Stomach (tissue), 8 donors: ENCODE measurements at regions not wholly inside any gene's neighbourhood (a gene's known extent, or its start where the extent isn't known, plus 50 kb on each side); places are given as distances from the start of the nearest gene placed in this dataset.

ENCODE experiments used
- DNase-seq, 2 donors: peaks; one replicate each; pipeline versions ENCODE4 v3.0.0 to v3.0.0-alpha.2; 2013 to 2019
- H3K27ac ChIP-seq, 5 donors: fragments of 200-600 bp in 4 of 5; sonication (generic) in 4 of 5; one replicate each; pipeline ENCODE4 v1.5.1; 2013 to 2019; ENCODE audit warnings: mild to moderate bottlenecking in 1 of 5, moderate library complexity in 1 of 5
- H3K27me3 ChIP-seq, 3 donors: fragments of 200-600 bp; sonication (generic); one replicate each; pipeline ENCODE4 v1.5.1; 2017 to 2019; ENCODE audit warnings: mixed run types in 1 of 3
- H3K36me3 ChIP-seq, 4 donors: fragments of 200-600 bp; sonication (generic); 1 replicate in 3 of 4; 2 replicates in 1 of 4; pipeline ENCODE4 v1.5.1; 2016 to 2019
- H3K4me1 ChIP-seq, 4 donors: fragments of 200-600 bp; sonication (generic); one replicate each; pipeline ENCODE4 v1.5.1; 2016 to 2019
- H3K4me3 ChIP-seq, 4 donors: fragments of 200-600 bp; sonication (generic) in 3 of 4; one replicate each; pipeline ENCODE4 v1.5.1; 2016 to 2019; ENCODE audit warnings: mild to moderate bottlenecking in 1 of 4
- H3K9me3 ChIP-seq, 4 donors: fragments of 200-600 bp; sonication (generic); one replicate each; pipeline ENCODE4 v1.5.1; 2016 to 2019
- CTCF ChIP-seq, 7 experiments: fragments of 450-650 bp in 4 of 7; fragments of 200-600 bp in 3 of 7; sonication (generic) in 3 of 7; IDR thresholded peaks; one replicate each; pipeline ENCODE4 v1.5.1; 2016 to 2019; ENCODE audit warnings: antibody characterized with exemption in 7 of 7, control low read depth in 2 of 7, mild to moderate bottlenecking in 1 of 7
- EP300 ChIP-seq: sonication (generic); formaldehyde crosslinking; IDR thresholded peaks from one replicate; pipeline ENCODE4 v1.6.1; 2017; ENCODE audit warnings: antibody characterized with exemption
- POLR2A ChIP-seq, 4 donors: fragments of 450-650 bp; IDR thresholded peaks; one replicate each; pipeline ENCODE4 v1.6.1; 2016; ENCODE audit warnings: antibody characterized with exemption in 4 of 4, control low read depth in 2 of 4, mild to moderate bottlenecking in 1 of 4, moderate library complexity in 1 of 4
- POLR2AphosphoS5 ChIP-seq, 3 donors: sonication (generic); formaldehyde crosslinking; IDR thresholded peaks; one replicate each; pipeline ENCODE4 v1.6.1; 2016; ENCODE audit warnings: antibody characterized with exemption in 3 of 3
- WGBS, 5 donors: extraction: QIAGEN DNeasy Blood & Tissue Kit in 3 of 5; methylation state at CpG; one replicate each; pipeline versions ENCODE4 v1.1.5 to v1.1.7; 2013 to 2018; 5-methylcytosine and 5-hydroxymethylcytosine counted together
- intact Hi-C: fragments of 100-400 bp; cut with DNase I; formaldehyde crosslinking; loops from one replicate; pipeline ENCODE4 v1.15.1; 2023; ENCODE audit warnings: low total_unique reads
- donor health status: healthy with polysubstance abuse.
- donor health status: Bipolar disorder and iron deficiency.
- donor health status: healthy.

GRCh38 chr1:96973605-96974004 lies 252.0 kb downstream of the PTBP2 start:
- Histone ChIP-seq H3K27me3 (no peaks in the 10 kb centered on the region), H3K36me3 (no peaks in the 10 kb centered on the region), H3K9me3 (no peaks in the 10 kb centered on the region), H3K4me1 (peaks cover 0 to 5% (median under 1%) of the 10 kb centered on the region in 4 donors), H3K4me3 (no peak overlapping the region), H3K27ac (no peak overlapping the region)
- no peak for DNase-seq
- intact Hi-C loops, result no loop called here
- TF ChIP-seq EP300, result no peak
- TF ChIP-seq CTCF (IDR thresholded peaks at IDR 0.05), result no peak
- no peak for TF ChIP-seq POLR2A (IDR thresholded peaks at IDR 0.05)
- TF ChIP-seq POLR2AphosphoS5 (IDR thresholded peaks at IDR 0.05), result no peak
- 39 to 60% (median 54%) methylated on average over 1 of the region's 1 CpG for WGBS, 5 donors

- Histone ChIP-seq H3K27ac (no peak overlapping the region), H3K4me1 (no peaks in the 10 kb centered on the region), H3K27me3 (no peaks in the 10 kb centered on the region), H3K36me3 (no peaks in the 10 kb centered on the region), H3K4me3 (no peak overlapping the region), H3K9me3 (no peaks in the 10 kb centered on the region)
- no peak for DNase-seq
- WGBS, 5 donors, result 62 to 81% (median 71%) methylated on average over 3 of the region's 3 CpGs
- intact Hi-C loops, result no loop called here
- TF ChIP-seq POLR2A (IDR thresholded peaks at IDR 0.05) (no peak), CTCF (IDR thresholded peaks at IDR 0.05) (no peak), EP300 (no peak), POLR2AphosphoS5 (IDR thresholded peaks at IDR 0.05) (no peak)
These were observed 256.9 kb downstream of the PTBP2 start for GRCh38 chr1:96978444-96978843.

GRCh38 chr1:96978901-96979300 lies 257.3 kb downstream of the PTBP2 start:
- no peaks in the 10 kb centered on the region for H3K36me3 ChIP-seq
- no peaks in the 10 kb centered on the region for H3K9me3 ChIP-seq
- H3K27me3 ChIP-seq, result no peaks in the 10 kb centered on the region
- TF ChIP-seq EP300 (no peak), POLR2A (IDR thresholded peaks at IDR 0.05) (no peak), CTCF (IDR thresholded peaks at IDR 0.05) (no peak), POLR2AphosphoS5 (IDR thresholded peaks at IDR 0.05) (no peak)
- H3K4me3 ChIP-seq, result no peak overlapping the region
- no peaks in the 10 kb centered on the region for H3K4me1 ChIP-seq
- intact Hi-C loops, result no loop called here
- no peak overlapping the region for H3K27ac ChIP-seq
- no peak for DNase-seq
- WGBS, 5 donors, result 35 to 47% (median 44%) methylated on average over 4 of the region's 4 CpGs

GRCh38 chr1:96979304-96980268 lies 258.0 kb downstream of the PTBP2 start:
- intact Hi-C loops, result no loop called here
- Histone ChIP-seq H3K4me1 (no peaks in the 10 kb centered on the region), H3K27ac (no peak overlapping the region), H3K4me3 (no peak overlapping the region), H3K27me3 (no peaks in the 10 kb centered on the region), H3K9me3 (no peaks in the 10 kb centered on the region), H3K36me3 (no peaks in the 10 kb centered on the region)
- 62 to 83% (median 77%) methylated on average over 3 of the region's 3 CpGs for WGBS, 5 donors
- no peak for TF ChIP-seq POLR2AphosphoS5 (IDR thresholded peaks at IDR 0.05)
- DNase-seq, result peak in 1 of 2 donors; percentile 81

GRCh38 chr1:96980448-96980847 lies 258.9 kb downstream of the PTBP2 start:
- intact Hi-C loops, result no loop called here
- 67 to 75% (median 69%) methylated on average over 2 of the region's 2 CpGs for WGBS, 5 donors
- TF ChIP-seq CTCF (IDR thresholded peaks at IDR 0.05) (no peak), POLR2A (IDR thresholded peaks at IDR 0.05) (no peak), EP300 (no peak), POLR2AphosphoS5 (IDR thresholded peaks at IDR 0.05) (no peak)
- Histone ChIP-seq H3K27ac (no peak overlapping the region), H3K4me1 (no peaks in the 10 kb centered on the region), H3K36me3 (no peaks in the 10 kb centered on the region), H3K9me3 (no peaks in the 10 kb centered on the region), H3K27me3 (no peaks in the 10 kb centered on the region), H3K4me3 (no peak overlapping the region)
- no peak for DNase-seq
